ENCODE measurements at regions not wholly inside any gene's neighbourhood (a gene's known extent, or its start where the extent isn't known, plus 50 kb on each side); places are given as distances from the start of the nearest gene placed in this dataset.

- TF ChIP-seq EZH2phosphoT487 (IDR thresholded peaks at IDR 0.05; ENCODE audit: low read depth) (no peak), CTCF (IDR thresholded peaks at IDR 0.05; ENCODE audit: low read depth, low read length) (no peak)
These were observed 1496.4 kb downstream of the MRPL39 start for GRCh38 chr21:24110846-24111245.

All from OCI-LY3 (cell line).